ENCODE measurements at regions not wholly inside any gene's neighbourhood (a gene's known extent, or its start where the extent isn't known, plus 50 kb on each side); places are given as distances from the start of the nearest gene placed in this dataset.
"Not testable (repeated sequence)": the region's sequence is repeated elsewhere in the genome, so short reads cannot be mapped to it uniquely, and the experiment has no call there.

DNA sequence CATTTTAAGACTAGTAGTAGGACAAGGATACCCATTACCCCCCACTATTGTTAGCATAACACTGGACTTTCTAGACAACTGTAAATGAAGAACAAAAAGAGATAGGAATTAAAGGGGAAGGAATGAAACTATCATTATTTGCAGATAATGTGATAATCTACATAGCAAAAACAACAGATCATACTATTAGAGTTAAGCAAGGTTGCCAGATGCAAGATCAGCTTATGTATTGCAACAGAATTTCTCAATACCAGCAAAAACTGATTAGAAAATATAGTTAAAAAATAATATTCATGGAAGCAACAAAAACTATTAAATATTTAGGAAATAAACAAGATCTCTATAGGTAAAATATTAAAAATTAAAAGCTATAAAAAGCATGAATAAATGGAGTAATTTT lies 194.4 kb upstream of the SPRED2 start:
- no peak for DNase-seq

- DNase-seq = no peak
Observed at GRCh38 chr2:65625982-65626381, 193.6 kb upstream of the SPRED2 start.

DNA sequence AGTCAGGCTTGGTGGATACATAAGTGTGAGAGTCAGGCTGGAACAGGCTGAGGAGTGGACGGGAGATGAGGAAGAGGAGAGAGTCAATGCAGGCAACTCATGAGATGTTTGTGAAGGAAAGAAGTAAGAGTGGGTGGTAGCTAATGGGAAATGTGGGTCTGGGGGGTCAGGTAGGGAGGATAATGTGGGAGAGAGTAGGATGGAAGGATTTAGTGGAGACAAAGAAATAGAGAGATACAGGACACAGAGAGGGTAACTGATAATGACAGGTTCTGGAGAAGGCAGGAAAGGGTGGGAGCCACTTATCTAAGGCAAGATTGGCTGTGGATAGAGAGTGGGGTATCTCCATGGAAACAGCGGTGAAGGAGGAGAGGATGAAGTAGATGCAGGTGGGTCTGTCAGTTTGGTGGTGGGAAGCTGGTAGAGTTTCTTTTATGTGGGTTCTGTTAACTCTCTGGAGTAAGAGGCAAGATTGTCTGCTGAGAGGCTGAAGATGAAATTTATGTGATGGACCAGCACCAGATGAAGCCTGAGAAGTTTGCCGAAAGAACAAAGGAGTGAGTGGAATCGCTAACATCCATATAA lies 190.6 kb upstream of the SPRED2 start:
- no peak for DNase-seq

DNA sequence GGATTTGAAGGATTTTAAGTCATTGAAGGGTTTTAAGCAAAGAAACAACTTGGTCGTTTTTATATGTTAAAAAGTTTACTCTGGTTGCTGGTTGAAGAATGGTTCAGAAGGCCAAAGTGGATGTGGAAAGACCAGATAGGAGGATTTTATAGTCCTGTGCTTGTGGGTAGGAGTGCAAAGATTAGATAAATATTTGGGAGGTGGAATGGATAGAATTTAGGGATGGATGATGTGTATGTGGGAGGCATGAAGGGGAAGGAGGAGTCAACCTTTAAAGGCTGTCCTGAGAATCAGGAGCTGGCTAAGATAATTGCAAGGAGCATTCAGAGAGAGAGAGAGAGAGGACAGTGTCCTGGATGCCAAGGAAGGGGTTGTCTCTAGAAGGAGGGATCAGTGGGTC lies 190.1 kb upstream of the SPRED2 start:
- DNase-seq = no peak

- no peak for DNase-seq
Observed at GRCh38 chr2:65620524-65620923, 188.1 kb upstream of the SPRED2 start.

GRCh38 chr2:65620026-65620425 lies 187.6 kb upstream of the SPRED2 start:
- no peak for DNase-seq

GRCh38 chr2:65615602-65616001 lies 183.2 kb upstream of the SPRED2 start:
- no peak for DNase-seq

GRCh38 chr2:65613968-65614555 lies 181.7 kb upstream of the SPRED2 start:
- DNase-seq = no peak

DNA sequence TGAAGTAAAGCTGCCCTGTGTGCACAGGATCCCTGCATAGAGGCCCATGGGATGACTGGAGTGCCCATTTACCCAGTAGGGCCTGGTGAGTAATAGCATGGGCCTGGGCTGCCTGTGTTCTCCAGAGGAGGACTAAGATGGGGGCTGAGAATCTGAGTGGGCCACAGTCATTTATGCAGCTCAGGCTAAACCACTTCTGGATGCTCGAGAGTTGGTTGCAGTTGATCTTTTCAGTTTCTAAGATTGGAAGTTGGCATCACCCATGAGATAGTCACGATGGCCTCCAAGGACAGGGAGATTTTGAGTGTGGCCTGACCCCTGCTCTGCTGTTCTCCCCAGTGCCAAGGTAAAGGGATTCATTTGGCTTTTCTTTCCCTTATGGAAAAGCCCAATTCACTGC lies 179.1 kb upstream of the SPRED2 start:
- no peak for DNase-seq

GRCh38 chr2:65608916-65609315 lies 176.5 kb upstream of the SPRED2 start:
- DNase-seq = no peak

- DNase-seq = no peak
Observed at GRCh38 chr2:65608466-65608865, 176.1 kb upstream of the SPRED2 start.

DNA sequence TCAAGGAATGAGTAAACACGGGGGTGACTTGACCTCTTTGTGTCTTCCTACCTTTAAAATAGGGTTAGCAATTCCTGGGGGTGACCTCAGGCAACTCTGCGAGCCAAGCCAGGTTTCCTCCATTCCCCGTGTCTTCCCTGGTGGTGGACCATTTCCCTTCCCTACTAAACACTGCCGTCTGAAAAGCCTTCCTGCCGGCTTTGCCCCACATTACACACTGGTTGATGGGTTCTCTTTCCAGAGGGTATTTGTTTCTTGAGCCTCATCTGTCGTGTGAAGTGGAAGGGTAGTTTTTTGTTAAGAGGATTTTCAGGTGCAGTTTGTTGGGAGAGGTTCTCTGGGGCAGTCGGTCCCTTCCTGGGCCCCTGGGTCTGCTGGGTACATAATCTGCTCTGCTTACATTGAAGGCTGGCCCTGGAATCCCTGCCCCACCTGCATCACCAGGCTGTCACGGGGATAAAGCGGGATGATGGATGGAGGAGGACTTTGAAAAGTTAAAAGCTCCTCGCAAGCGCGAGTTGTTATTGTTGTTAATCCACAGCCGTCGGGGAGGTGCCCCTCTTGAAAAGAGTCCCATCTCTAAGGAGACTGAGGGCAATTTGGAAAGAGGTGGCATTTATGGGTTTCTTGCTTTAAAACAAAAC lies 175.4 kb upstream of the SPRED2 start:
- DNase-seq = no peak

DNA sequence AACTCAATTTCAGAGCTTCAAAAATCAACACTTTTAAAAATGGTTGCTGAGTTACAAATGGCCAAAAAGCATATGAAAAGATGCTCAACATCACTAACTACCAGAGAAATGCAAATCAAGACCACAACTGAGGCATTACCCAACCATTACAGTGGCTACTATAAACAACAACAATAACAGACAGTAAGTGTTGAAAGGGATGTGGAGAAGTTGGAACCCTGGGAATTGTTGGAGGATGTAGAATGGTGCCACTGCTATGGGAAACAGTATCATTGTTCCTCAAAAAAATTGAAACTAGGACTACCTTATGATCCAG lies 173.3 kb upstream of the SPRED2 start:
- DNase-seq = no peak

GRCh38 chr2:65605058-65605742 lies 172.8 kb upstream of the SPRED2 start:
- no peak for DNase-seq

DNA sequence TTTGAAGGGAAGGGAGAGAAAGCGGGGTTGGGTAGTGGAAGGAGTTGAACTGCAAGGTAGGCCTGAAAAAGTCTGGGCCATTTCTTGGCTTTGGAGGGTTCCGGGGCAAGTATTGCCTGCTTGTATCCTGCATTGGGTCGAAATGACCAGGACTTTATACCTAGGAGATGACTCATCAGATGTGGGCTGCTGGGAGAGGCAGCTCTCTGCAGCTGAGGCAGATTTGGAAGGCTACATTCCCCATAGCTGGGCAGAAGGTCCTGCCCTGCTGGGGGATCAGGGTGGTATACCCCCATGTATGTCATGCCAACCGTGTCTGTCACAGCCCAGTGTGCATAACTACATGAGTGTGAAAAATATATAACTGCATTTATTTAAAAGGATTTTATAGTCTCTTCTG lies 171.8 kb upstream of the SPRED2 start:
- DNase-seq = no peak

DNA sequence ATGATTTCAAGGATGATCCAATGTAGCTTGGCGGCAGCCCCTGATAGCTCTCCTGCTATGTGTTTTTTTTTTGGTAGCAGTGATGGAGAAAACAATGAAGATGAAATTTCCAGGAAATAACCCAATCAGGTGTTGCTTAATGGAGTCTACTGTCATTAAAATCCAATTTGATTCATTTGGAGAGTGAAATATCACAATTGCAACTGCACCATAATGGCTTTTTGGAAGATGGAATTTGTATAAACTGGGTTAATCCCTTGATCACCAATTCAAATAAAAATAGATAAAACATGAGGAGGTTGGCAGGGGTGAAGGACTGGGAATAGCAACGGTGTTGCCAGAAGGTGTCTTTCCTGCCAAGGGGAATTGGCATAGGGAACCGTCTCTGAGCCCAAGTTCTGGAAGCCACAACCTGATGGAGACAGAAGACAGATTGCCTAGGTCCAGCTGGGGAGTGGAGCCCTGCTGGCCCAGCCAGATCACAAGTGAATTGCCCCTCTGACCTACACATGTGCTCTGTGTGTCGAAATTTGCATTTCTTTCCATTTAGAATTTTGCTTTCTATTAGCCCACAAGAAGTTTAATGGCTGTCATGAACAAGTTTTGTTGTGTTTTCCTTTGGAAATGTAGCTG lies 170.3 kb upstream of the SPRED2 start:
- no peak for DNase-seq

- DNase-seq = not testable (repeated sequence)
Observed at GRCh38 chr2:65600871-65601270, 168.5 kb upstream of the SPRED2 start.

GRCh38 chr2:65600351-65600750 lies 168.0 kb upstream of the SPRED2 start:
- not testable (repeated sequence) for DNase-seq

DNA sequence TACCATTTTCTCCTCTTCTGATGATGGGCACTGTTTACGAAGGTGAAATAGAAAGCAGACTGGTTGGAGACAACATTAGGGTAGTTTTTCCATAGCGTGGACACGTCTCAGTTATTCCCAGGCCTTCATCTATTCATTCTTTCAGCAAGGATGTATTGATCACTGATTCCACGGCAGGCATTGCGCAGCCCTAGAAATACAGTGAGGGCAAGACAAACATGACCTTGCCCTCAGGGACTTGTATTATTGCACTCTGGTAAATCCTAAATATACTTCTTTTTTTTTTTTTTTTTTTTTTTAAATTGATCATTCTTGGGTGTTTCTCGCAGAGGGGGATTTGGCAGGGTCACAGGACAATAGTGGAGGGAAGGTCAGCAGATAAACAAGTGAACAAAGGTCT lies 167.3 kb upstream of the SPRED2 start:
- DNase-seq = no peak

- no peak for DNase-seq
Observed at GRCh38 chr2:65598996-65599395, 166.6 kb upstream of the SPRED2 start.

DNA sequence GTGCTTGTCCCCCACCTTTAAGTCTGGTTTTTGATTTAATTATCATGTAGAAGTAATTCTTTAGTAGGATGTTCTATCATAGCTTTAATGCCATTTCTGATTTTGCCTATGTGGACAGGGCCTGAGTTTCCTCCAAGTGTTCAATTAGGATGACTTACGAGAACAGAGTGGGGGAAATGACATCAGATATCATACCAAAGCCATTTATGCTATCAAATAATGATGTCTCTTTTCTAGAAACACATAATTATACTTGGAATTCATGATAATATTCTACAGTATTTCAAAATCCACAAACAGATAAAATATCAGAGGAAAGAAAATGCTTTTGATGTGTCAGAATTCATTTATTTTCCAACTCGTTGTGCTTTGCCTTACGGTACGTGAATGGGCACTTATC lies 165.9 kb upstream of the SPRED2 start:
- DNase-seq = no peak

GRCh38 chr2:65595630-65596029 lies 163.2 kb upstream of the SPRED2 start:
- DNase-seq = no peak

GRCh38 chr2:65594150-65594549 lies 161.8 kb upstream of the SPRED2 start:
- no peak for DNase-seq

DNA sequence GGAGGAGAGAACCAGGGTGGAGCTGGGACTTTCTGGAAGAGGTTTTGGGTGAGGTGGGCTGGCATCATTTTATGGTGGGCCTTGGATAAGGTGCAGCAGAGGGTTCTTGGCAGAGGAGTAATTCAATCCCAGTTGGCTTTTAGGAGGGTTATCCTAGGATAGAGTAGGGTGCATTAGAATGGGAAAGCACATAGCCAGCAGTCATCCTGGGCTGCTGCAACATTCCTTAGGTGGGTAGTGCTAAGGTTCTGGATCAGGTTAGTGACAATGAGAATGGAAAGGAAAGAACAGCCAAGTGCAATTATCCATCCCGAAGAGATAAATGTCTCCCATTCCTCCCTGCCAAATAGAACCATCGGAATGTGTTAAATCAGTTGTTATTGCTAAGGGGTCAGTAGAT lies 157.3 kb upstream of the SPRED2 start:
- DNase-seq = no peak
